SK-N-SH treated with all-trans-retinoic acid at 6 μM for 48 hours (cell line): ENCODE measurements at regions not wholly inside any gene's neighbourhood (a gene's known extent, or its start where the extent isn't known, plus 50 kb on each side); places are given as distances from the start of the nearest gene placed in this dataset.

ENCODE experiments used
- ARNTL ChIP-seq: fragments of 450-650 bp; formaldehyde crosslinking; IDR thresholded peaks from 2 replicates; pipeline ENCODE4 v1.5.0; 2020; ENCODE audit warnings: low read depth, mild to moderate bottlenecking, moderate library complexity, borderline replicate concordance
- CREB5 ChIP-seq: fragments of 250-450 bp; sonication (Bioruptor Pico); IDR thresholded peaks from 2 replicates; pipeline ENCODE4 v1.5.1; 2020; ENCODE audit warnings: low read depth, mild to moderate bottlenecking, moderate library complexity
- CSRNP3 ChIP-seq: fragments of 250-450 bp; sonication (Bioruptor Pico); IDR thresholded peaks from 2 replicates; pipeline ENCODE4 v1.5.1; 2021; ENCODE audit warnings: mild to moderate bottlenecking, moderate library complexity
- GLIS3 ChIP-seq: fragments of 250-450 bp; sonication (Bioruptor Pico); IDR thresholded peaks from 2 replicates; pipeline ENCODE4 v1.5.0; 2020; ENCODE audit warnings: mild to moderate bottlenecking, moderate library complexity
- OSR1 ChIP-seq: fragments of 250-450 bp; sonication (Bioruptor Pico); IDR thresholded peaks from 2 replicates; pipeline ENCODE4 v1.8.0; 2022; ENCODE audit warnings: moderate library complexity, mild to moderate bottlenecking, inconsistent platforms
- PATZ1 ChIP-seq: fragments of 250-450 bp; sonication (Bioruptor Pico); IDR thresholded peaks from 2 replicates; pipeline ENCODE4 v1.8.0; 2020; ENCODE audit warnings: mild to moderate bottlenecking, moderate library complexity, borderline replicate concordance
- RARB ChIP-seq: fragments of 250-450 bp; sonication (Bioruptor Pico); IDR thresholded peaks from 2 replicates; pipeline ENCODE4 v1.8.0; 2021; ENCODE audit warnings: mild to moderate bottlenecking, moderate library complexity
- TSHZ2 ChIP-seq: fragments of 250-450 bp; sonication (Bioruptor Pico); IDR thresholded peaks from 2 replicates; pipeline ENCODE4 v1.5.0; 2020; ENCODE audit warnings: mild to moderate bottlenecking, moderate library complexity
- ZC3H10 ChIP-seq: fragments of 250-450 bp; sonication (Bioruptor Pico); IDR thresholded peaks from 2 replicates; pipeline ENCODE4 v1.5.1; 2021; ENCODE audit warnings: mild to moderate bottlenecking, moderate library complexity
- ZFP3 ChIP-seq: fragments of 250-450 bp; sonication (Bioruptor Pico); IDR thresholded peaks from 2 replicates; pipeline ENCODE4 v1.5.0; 2020; ENCODE audit warnings: mild to moderate bottlenecking, moderate library complexity
- ZNF565 ChIP-seq: fragments of 450-650 bp; formaldehyde crosslinking; conservative IDR thresholded peaks from 2 replicates; pipeline ENCODE4 v1.5.0; 2020; ENCODE audit warnings: low read depth, mild to moderate bottlenecking, moderate library complexity
- ZNF70 ChIP-seq: fragments of 450-650 bp; formaldehyde crosslinking; IDR thresholded peaks from 2 replicates; pipeline ENCODE4 v1.5.0; 2020; ENCODE audit warnings: mild to moderate bottlenecking, moderate library complexity

GRCh38 chr10:84837041-84837812 lies 508.8 kb downstream of the CCSER2 start:
- TF ChIP-seq ARNTL (CRISPR knock-in tag) (no peak), RARB (CRISPR knock-in tag) (no peak), ZNF70 (CRISPR knock-in tag) (no peak), OSR1 (CRISPR knock-in tag) (no peak), CSRNP3 (no peak), CREB5 (CRISPR knock-in tag) (no peak), GLIS3 (CRISPR knock-in tag) (no peak), ZC3H10 (CRISPR knock-in tag) (no peak), ZNF565 (CRISPR knock-in tag) (no peak), TSHZ2 (CRISPR knock-in tag) (no peak), ZFP3 (no peak), PATZ1 (CRISPR knock-in tag) (no peak)
